NCI-H82 (cell line): ENCODE measurements at regions not wholly inside any gene's neighbourhood (a gene's known extent, or its start where the extent isn't known, plus 50 kb on each side); places are given as distances from the start of the nearest gene placed in this dataset.
A peak's percentile ranks its signal among the peaks of the same experiment; 100 is the strongest.

Experiments used
- DNase-seq: peaks from one replicate; lab custom pipeline; 2025; lab: John Stamatoyannopoulos, UW

GRCh38 chr1:5522531-5523145 lies 469.6 kb downstream of the NPHP4 start:
- DNase-seq = peak; percentile 12

- DNase-seq = no peak
Measured at GRCh38 chr1:5519366-5520135, 472.7 kb downstream of the NPHP4 start.

- DNase-seq = no peak
Measured at GRCh38 chr1:5516756-5517155, 475.5 kb downstream of the NPHP4 start.

- no peak for DNase-seq
Measured at GRCh38 chr1:5515501-5515900, 476.7 kb downstream of the NPHP4 start.

- DNase-seq = peak; percentile 79
Measured at GRCh38 chr1:5514527-5515183, 477.6 kb downstream of the NPHP4 start.

- DNase-seq = peak; percentile 11
Measured at GRCh38 chr1:5513846-5514526, 478.2 kb downstream of the NPHP4 start.

- no peak for DNase-seq
Measured at GRCh38 chr1:5513179-5513578, 479.0 kb downstream of the NPHP4 start.

- DNase-seq = no peak
Measured at GRCh38 chr1:5511381-5512097, 480.7 kb downstream of the NPHP4 start.

- peak; percentile 72 for DNase-seq
Measured at GRCh38 chr1:5509664-5510452, 482.4 kb downstream of the NPHP4 start.

GRCh38 chr1:5508669-5509330 lies 483.4 kb downstream of the NPHP4 start:
- DNase-seq = no peak

- DNase-seq = no peak
Measured at GRCh38 chr1:5507340-5507739, 484.9 kb downstream of the NPHP4 start.

- DNase-seq = no peak
Measured at GRCh38 chr1:5506634-5507033, 485.6 kb downstream of the NPHP4 start.

- DNase-seq = no peak
Measured at GRCh38 chr1:5505944-5506343, 486.3 kb downstream of the NPHP4 start.

GRCh38 chr1:5504364-5504740 lies 487.9 kb downstream of the NPHP4 start:
- no peak for DNase-seq

- DNase-seq = no peak
Measured at GRCh38 chr1:5503556-5504363, 488.5 kb downstream of the NPHP4 start.

- no peak for DNase-seq
Measured at GRCh38 chr1:5502311-5503194, 489.7 kb downstream of the NPHP4 start.

GRCh38 chr1:5501206-5501930 lies 490.9 kb downstream of the NPHP4 start:
- no peak for DNase-seq

GRCh38 chr1:5500541-5500940 lies 491.7 kb downstream of the NPHP4 start:
- no peak for DNase-seq
